Tibial nerve (tissue), 4 donors: ENCODE measurements at regions not wholly inside any gene's neighbourhood (a gene's known extent, or its start where the extent isn't known, plus 50 kb on each side); places are given as distances from the start of the nearest gene placed in this dataset.

ENCODE experiments used
- EP300 ChIP-seq, 2 donors: sonication (generic); formaldehyde crosslinking; IDR thresholded peaks; one replicate each; pipeline ENCODE4 v1.6.1; 2017; ENCODE audit warnings: antibody characterized with exemption in 2 of 2, mild to moderate bottlenecking in 1 of 2
- POLR2A ChIP-seq, 2 donors: fragments of 450-650 bp; IDR thresholded peaks; one replicate each; pipeline ENCODE4 v1.6.1; 2017; ENCODE audit warnings: antibody characterized with exemption in 2 of 2, mild to moderate bottlenecking in 2 of 2, moderate library complexity in 2 of 2
- TF ChIP-seq, protein P1 (sequence below), 5 experiments: fragments of 200-600 bp in 3 of 5; fragments of 450-650 bp in 2 of 5; sonication (generic) in 3 of 5; IDR thresholded peaks; one replicate each; pipeline ENCODE4 v1.5.1; 2016 to 2019; ENCODE audit warnings: antibody characterized with exemption in 5 of 5, mild to moderate bottlenecking in 3 of 5, moderate library complexity in 2 of 5

DNA sequence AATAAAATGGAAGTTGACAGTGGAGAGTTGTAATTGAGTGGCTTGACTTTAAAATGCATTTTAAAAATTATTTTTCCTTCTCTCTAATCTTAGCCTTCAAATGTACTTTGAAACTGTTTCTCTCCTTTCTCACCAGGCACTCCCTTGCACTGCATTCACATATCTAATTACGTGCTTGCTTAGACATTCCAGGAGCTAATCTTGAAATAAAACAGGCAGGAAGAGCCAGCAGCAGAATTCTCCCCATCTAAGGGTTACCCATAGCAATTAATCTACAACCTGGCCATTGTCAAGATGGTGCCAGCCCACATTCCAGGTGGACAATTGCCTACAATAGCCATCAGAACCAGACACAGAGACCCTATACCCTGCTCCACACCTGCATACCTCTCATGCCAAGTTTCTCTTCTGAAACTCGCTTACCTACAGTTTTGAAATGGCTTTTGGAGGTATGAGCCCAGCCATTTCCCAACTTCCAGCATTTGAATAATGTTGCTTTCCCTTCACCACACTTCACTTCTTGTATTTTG, 167.6 kb upstream of the GJE1 start:
- TF ChIP-seq EP300 (IDR thresholded peaks at IDR 0.05), result no peak
- TF ChIP-seq, protein P1, sequence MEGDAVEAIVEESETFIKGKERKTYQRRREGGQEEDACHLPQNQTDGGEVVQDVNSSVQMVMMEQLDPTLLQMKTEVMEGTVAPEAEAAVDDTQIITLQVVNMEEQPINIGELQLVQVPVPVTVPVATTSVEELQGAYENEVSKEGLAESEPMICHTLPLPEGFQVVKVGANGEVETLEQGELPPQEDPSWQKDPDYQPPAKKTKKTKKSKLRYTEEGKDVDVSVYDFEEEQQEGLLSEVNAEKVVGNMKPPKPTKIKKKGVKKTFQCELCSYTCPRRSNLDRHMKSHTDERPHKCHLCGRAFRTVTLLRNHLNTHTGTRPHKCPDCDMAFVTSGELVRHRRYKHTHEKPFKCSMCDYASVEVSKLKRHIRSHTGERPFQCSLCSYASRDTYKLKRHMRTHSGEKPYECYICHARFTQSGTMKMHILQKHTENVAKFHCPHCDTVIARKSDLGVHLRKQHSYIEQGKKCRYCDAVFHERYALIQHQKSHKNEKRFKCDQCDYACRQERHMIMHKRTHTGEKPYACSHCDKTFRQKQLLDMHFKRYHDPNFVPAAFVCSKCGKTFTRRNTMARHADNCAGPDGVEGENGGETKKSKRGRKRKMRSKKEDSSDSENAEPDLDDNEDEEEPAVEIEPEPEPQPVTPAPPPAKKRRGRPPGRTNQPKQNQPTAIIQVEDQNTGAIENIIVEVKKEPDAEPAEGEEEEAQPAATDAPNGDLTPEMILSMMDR (IDR thresholded peaks at IDR 0.05), result no peak
- TF ChIP-seq POLR2A (IDR thresholded peaks at IDR 0.05), result no peak
